ENCODE measurements at regions not wholly inside any gene's neighbourhood (a gene's known extent, or its start where the extent isn't known, plus 50 kb on each side); places are given as distances from the start of the nearest gene placed in this dataset.
"Not testable (repeated sequence)": the region's sequence is repeated elsewhere in the genome, so short reads cannot be mapped to it uniquely, and the experiment has no call there.

DNA sequence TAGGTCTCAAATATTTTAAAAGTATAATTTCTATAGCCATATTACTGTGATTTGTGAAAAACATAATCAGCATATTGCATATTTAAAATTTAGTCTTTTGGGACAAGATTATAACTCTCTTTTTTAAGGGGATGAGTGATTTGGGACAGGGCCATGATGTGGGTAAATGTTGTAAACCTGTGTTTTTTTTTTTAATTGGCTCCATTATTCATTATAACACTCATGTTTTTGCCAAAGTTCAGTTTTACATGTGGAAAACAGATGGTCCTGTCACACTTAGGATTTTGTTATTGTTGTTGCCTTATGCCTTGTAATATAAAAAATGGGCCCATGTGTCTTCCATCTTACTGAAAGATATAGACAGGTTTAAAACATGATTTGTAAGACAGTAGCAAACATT lies 1413.5 kb upstream of the RAG2 start:
- DNase-seq (ENCODE audit: low read depth in 2 of 2) = no peak

DNA sequence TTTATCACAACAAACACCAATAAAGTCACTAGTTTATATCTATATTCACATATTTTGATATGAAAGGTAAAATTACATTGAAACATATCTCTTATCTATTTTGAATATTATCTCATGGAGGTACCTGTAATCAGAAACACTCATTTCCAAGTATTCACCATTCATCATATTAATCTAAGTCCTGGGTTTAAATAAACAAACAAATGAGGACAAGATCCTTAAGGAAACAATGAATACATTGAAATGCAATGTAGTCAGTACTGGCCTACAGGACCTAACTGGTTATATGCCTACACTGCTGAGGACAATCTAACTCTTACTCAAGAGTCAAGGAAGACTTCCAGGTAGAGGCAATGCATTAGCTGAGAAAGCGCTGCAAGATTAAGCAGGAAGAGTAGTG lies 1411.9 kb upstream of the RAG2 start:
- DNase-seq (ENCODE audit: low read depth in 2 of 2) = no peak

DNA sequence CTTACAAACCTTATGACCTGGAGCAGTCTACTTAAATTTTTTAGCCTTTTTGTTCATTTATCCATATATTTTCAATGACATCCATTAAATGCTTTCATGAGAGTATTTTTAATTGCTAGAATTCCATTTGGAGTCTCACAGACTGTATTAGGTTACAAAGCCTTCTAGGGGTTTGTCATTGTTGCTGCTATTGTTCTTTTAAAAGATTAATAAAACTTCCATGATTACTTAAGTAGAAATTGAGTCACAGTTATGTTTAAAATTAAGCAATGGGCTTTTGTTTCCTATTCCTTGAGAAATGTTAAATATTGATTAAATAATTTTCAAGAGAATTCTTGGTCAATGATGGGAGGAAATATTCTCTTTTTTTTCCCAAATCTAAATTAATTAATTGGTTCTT lies 1408.4 kb upstream of the RAG2 start:
- no peak for DNase-seq (ENCODE audit: low read depth in 2 of 2)

DNA sequence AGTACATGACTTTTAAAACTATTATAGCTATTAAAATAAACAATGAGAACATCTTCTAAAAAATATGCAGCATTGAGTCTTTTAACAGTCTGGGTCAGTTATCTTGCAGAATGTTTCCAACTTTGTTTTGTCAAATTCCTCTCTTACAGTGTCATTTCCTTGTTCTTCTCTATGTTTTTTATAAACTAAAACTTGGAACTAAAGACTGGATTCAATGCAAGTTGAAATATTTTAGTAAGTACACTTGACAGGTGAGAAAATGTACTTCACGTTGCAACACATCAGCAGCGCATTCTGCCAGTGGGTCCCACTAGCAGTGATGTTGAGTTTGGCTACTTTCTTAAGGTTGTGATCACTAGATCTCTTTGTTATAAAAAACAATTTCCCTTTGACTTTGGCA lies 1407.6 kb upstream of the RAG2 start:
- DNase-seq (ENCODE audit: low read depth in 2 of 2) = no peak

DNA sequence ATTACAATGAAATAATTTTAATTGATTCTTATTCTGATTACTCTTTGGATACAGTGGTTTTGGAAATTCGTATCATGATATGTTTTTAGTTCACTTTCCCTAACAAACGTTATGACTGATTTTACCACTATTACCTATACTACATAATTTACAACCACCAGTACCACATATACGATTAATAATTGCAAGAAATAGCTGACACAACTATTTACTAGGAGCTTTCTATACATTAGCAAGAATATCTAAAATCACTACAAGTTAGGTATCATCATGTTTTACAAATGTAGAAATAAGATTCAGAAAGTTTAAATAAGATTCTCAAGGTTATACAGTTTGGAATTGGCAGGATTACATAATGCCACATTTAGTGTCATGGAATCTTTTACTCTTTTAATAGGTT lies 1401.1 kb upstream of the RAG2 start:
- no peak for DNase-seq (ENCODE audit: low read depth in 2 of 2)

DNA sequence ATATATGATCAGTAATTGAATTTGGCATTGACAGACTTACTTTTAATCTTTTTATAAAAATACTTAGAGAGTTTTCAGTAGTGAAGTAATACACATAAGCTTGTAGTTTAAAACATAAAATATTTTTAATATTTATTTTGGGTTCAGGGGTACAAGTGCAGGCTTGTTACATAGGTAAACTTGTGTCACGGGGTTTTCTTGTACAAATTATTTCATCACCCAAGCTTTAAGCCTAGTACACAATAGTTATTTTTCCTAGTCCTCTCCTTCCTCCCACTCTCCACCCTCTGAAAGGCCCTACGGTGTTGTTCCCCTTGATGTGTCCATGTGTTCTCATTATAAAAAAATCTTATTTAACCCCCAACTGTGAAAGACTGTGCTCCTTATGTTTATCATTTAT lies 1397.8 kb upstream of the RAG2 start:
- no peak for DNase-seq (ENCODE audit: low read depth in 2 of 2)

DNA sequence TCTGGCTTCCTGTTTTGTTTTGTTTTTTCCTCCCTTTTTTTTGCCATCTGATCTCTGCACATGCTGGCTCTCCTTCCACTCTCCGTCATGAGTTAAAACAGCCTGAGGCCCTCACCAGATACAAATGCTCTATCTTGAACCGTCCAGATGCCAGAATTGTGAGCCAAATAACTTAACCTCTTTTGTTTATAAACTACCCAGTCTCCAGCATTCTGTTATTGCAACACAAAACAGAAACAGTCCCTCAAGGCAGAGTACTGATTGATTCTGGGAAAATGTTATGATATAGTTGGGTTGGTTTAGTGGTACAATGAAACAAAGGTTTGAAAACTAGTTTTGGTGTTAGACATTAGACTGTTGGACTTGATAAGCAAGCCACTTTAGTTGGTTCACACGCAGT lies 1390.0 kb upstream of the RAG2 start:
- DNase-seq (ENCODE audit: low read depth in 2 of 2) = no peak

DNA sequence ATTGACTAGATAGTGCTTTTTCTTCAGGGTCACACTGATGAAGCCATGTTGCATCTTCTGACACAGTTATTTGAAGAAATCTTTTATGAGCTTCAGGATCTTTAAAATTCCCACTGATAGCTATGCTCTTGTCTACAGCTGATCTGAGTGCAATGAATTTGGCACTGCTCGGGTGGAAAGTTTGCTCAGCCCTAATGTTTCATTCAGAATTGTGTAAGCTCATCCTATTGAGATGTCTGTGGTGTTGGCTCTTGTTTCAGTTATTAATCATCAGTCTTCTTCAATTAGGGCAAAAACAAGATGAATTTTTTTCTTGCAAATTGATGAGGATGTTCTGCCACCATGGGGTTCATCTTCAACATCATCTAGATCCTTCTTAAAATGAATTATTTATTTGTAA lies 1387.0 kb upstream of the RAG2 start:
- no peak for DNase-seq (ENCODE audit: low read depth in 2 of 2)

DNA sequence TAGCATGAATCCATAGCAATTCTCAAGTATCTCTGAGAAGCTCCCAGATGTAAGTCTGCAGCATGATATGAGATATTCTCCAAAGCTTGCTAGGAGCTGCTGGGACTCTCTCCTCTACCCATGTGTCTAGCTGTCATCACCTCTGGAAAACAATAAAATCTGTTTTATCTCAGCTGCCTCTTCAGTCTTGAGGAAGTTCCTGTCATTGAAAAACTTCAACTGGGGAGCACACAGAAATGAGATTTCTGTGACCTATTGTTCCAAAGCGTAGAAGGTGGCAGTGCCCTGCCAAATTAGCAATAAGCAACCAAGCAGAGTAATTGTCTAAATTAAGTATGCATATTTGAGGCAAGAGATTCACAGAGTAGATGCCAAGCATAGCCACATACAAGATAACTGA lies 1380.6 kb upstream of the RAG2 start:
- DNase-seq (ENCODE audit: low read depth in 2 of 2) = no peak

DNA sequence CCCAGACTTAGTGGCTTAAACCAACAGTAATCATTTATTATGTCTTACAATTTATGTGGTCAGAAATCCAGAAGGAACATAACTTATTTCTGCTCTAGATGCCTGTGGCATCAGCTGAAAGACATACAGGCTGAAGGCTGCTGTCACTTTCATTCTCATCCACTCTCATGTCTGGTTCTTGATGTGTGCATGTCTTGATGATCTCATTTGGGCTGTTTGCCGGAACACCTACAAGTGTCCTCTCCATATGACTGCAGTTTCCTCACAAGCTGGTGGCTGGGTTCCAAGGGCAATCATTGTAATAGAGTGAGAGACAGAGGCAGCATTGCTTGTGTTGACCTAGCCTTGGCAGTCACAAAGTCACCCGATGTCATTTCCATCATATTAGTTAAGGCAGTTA lies 1375.9 kb upstream of the RAG2 start:
- no peak for DNase-seq (ENCODE audit: low read depth in 2 of 2)

DNA sequence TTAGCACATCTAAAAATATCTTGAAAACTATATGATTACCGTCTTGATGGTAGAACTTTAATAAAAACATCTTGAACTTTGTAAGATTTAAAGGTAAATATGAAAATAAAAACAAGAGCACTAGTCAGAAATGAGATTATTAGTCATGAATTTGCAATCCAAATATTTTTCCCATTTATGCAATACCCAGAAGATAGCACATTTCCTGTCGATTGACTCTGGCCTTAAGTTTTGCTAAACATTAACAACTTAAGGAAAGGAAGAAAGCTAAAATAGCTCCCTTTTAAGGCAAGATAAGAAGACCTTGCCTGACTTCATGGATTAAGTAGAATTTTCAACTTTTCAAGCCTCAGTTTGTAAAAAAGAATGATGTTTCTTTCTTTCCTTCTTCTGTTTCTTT lies 1374.7 kb upstream of the RAG2 start:
- no peak for DNase-seq (ENCODE audit: low read depth in 2 of 2)

DNA sequence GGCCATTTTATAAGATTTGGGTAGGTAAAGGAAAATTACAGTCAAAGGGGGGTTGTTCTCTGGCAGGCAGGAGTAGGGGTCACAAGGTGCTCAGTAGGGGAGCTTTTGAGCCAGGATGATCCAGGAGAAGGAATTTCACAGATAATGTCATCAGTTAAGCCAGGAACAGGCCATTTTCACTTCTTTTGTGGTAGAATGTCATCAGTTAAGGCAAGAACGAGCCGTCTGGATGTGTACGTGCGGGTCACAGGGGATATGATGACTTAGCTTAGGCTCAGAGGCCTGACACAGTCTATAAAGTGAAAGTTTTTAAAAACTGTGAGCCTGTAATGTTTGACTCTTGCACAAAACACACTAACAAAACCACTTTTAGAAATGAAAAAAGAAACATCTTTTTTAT lies 1371.3 kb upstream of the RAG2 start:
- DNase-seq (ENCODE audit: low read depth in 2 of 2) = not testable (repeated sequence)

DNA sequence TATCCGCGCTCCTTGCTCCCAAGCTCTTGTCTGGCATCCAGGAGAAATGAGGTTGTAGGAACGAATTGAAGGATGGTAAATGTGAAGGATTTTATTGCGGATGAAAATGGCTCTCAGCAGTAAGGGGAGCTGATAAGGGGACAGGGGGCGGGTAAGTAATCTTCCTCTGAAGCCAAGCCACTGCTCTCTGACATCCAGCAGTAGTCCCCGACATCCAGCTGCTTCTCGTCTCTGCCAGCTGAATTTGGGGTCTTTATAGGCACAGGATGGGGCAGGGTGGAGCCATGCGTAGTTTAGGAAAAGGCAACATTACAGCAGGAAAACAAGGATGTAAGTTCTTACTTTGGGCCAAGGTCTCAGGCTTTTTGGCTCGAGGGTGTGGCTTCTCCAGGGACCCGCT lies 1370.1 kb upstream of the RAG2 start:
- DNase-seq (ENCODE audit: low read depth in 2 of 2) = no peak

DNA sequence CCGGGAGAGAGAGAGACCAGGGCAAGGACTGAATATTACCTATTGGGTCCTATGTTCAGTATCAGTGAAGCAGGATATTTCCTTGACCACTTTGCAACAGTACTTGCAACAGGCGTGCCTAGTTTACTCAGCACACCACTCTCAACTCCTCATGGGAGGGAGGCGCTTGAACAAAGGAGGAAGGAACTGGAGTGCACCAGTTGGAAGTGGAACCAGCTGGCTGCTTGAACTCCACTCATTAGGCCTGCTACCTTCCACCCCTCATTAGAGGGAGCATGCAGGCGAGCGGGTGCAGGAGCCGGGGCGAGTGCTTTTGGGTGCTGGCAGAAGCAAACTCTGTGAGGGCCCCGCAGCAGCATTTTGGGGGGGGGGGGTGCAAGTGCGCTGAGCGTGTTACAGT lies 1369.6 kb upstream of the RAG2 start:
- DNase-seq (ENCODE audit: low read depth in 2 of 2) = no peak

DNA sequence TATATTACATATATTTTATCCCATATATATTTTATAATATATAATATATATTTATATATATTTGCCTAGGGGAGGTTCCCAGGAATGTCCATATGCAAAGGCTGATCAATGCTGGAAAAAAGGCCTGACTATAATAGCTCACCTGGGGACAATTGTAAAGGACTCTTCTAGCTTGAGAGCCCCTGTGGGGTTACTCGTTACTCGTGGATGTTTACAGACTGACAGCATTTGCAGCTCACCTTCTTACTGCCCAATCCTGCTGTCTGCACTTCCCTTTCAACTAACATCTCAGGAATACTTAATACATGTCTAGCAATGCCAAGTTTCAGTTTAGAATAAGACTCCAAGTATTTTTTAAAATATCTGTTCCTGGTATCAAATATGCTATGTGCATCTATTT lies 1365.4 kb upstream of the RAG2 start:
- DNase-seq (ENCODE audit: low read depth in 2 of 2) = no peak

DNA sequence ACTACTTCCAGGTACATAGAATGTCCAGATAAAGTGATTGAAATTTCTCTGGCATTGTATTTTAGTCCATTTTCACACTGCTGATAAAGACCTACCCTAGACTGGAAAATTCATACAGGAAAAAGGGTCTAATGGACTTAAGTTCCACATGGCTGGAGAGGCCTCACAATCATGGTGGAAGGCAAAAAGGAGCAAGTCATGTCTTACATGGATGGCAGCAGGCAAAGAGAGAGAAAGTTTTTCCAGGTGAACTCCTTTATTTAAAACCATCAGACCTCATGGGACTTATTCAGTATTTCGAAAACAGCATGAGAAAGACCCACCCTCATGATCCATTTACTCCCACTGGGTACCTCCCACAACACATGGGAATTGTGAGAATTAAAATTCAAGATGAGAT lies 1359.7 kb upstream of the RAG2 start:
- DNase-seq (ENCODE audit: low read depth in 2 of 2) = no peak

DNA sequence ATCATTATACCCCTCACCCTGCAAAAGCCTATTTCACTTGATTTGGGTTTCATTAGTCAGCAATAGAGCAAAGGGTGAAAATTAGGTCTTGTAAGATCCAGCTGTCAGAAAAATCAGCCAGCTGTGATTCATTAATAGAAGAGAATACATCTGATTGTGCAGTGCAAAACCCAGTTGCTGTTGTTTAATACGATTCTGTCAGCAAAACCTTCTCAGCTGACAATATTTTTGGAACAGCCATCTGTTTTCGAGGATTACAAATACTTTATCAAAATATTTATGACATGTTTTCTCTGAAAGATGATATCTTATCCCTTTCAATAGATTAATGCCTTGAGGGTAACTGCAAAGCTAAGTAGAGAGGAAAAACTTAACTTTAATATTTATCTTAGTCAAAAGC lies 1354.0 kb upstream of the RAG2 start:
- no peak for DNase-seq (ENCODE audit: low read depth in 2 of 2)

DNA sequence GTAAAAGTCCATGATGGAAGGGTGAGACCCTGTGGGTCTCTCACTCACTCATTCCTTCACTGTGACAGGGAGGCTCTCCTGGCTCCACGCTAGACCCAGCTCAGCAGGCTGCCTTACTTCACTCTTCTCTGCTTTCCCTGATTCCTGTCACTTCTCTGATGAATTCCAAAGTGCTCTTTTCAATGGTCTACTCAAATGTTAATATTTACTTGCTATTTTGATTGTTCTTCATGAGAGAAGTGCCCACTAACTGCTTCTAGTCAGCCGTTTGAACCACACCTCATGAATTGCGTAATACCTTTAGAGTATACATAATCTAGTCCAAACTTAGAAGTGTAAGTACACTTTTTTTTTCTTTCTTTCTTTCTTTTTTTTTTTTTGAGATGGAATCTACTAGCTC lies 1350.2 kb upstream of the RAG2 start:
- no peak for DNase-seq (ENCODE audit: low read depth in 2 of 2)

DNA sequence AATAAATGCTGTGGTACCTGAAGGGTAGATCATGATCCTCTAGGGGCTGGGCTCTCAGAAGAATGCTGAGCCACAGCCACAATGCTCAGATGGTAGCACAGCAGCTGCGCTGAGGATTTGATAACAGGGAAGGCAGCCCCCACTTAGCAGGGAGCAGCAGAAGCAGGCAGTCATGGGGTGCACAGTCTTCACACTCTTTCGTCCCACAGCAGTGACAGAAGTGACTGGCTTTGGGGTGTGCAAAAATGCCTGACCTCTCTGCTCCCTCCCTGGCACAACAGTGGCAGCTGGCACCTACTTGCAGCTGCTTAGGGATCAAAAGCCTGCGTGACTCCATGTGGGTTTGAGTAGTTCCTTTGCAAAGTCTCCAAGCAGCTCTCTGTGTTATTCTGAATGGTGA lies 1349.8 kb upstream of the RAG2 start:
- no peak for DNase-seq (ENCODE audit: low read depth in 2 of 2)

DNA sequence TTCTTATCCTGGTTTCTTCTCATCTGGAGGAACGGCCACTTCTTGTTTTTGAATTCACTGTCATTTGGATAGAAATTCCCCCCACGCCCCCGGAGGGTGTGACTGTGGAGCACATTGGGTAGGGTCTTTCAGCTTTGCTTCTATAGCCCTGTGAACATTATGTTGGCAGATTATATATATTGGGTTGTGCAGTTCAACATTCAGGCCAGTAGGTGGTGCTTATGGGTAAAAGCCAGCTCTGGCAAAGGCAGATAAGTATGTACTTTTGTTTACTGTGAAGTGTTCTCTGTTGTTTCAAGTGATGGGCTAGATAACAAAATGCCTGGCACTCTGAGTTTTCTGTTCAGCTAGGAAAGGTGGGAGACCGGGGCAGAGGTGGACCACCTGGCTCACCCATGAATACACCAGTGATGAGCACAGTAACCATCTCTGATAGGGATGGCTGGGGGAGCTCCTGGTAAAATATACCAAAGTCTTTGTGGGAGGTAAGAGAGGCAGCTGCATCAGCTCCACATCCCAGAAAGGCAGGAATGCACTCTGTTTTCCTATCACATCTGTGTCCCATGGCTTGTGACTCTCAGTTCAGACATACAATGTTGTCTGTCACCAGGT lies 1348.2 kb upstream of the RAG2 start:
- DNase-seq (ENCODE audit: low read depth in 2 of 2) = no peak

DNA sequence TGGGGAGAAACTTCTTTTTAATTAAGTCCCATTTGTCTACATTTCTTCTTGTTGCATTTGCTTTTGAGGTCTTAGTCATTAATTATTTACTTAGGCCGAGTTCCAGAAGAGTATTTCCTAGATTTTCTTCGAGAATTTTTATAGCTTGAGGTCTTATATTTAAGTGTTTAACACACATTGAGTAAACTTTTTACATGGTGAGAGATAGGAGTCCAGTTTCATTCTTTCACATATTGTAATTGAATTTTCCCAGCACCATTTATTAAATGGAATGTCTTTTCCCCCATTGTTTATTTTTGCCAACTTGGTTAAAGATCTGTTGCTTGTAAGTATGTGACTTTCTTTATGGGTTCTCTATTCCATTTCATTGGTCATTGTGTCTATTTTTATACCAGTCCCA lies 1344.0 kb upstream of the RAG2 start:
- DNase-seq (ENCODE audit: low read depth in 2 of 2) = no peak

DNA sequence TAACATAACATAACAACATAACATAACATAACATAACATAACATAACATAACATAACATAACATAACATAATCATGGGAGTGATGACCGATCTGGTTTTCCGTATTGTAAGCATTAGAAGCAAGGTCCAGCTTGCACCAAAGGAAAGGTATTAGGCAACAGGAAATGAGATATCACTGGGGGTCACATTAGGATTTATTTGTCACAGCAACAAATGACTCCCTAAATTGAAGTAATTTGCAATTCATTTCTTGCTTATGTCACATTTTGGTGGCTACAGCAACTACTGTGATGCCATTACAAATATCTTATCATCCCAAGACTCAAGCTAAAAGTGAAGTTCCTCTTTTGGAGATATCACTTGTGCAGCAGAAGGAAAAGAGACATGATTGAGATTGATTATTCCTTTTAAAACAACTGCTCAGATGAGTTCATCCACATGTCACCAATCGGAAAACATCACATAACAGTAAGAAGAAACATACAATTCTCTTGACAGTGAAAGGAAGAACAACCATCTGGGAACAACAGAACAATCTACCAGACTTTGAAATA lies 1331.1 kb upstream of the RAG2 start:
- DNase-seq (ENCODE audit: low read depth in 2 of 2) = no peak

DNA sequence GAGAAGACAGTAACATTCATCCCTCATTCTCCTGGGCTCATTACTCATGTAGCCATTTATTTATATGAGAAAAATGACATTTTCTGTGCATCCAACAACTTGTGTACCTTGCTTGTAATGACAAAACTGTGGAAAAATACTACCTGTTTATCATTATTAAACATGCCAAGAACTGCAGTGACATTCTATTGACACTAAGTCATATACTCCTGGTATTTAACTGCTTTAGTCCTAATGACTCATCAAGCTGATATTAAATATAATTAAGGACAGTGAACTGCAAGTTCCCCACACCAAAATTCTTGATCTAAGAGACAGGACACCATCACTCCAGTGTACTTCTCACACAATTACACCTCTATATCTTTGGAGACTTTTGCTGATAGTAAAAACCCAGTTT lies 1328.7 kb upstream of the RAG2 start:
- DNase-seq (ENCODE audit: low read depth in 2 of 2) = no peak

DNA sequence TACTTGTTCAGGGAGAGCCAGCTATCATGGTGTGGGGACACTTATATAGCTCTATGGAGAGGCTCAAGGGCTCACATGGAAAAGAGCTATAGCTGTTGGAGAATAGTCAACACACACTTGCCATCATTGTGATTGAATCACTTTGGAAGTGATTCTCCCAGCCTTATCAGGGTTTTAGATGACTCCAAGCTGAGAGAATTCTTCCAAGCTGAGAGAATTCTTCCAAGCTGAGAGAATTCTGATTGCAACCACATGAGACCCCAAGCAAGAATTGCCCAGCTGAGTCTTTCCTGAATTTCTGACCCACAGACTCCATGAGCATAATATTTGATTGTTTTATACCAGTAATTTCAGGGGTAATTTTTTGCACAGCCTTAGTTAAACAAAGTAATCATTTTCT lies 1318.3 kb upstream of the RAG2 start:
- DNase-seq (ENCODE audit: low read depth in 2 of 2) = no peak

DNA sequence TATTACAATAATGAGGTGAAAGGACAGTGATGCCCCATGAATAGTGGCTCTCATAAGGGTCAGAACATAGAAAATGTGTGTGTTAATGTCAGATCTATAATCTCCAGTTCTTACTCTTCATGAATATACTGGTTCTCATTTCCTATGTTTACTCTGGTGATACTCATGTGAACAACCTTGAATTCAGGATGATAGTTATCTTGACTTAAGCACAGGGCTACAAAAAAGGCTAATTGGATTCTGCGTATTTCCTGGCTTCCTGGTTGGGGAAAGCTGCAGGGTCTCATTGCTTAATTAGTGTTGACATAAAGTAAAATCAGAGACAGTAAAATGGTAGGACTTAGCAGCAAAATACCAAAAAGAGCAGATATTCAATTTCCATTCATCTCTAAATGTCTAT lies 1316.8 kb upstream of the RAG2 start:
- DNase-seq (ENCODE audit: low read depth in 2 of 2) = no peak
